ENCODE measurements at regions not wholly inside any gene's neighbourhood (a gene's known extent, or its start where the extent isn't known, plus 50 kb on each side); places are given as distances from the start of the nearest gene placed in this dataset.

GRCh38 chr6:788058-788457 lies 95.1 kb upstream of the EXOC2 start:
- TF ChIP-seq POLR2A (IDR thresholded peaks at IDR 0.05; ENCODE audit: low read depth, low read length) (no peak), POLR2AphosphoS5 (IDR thresholded peaks at IDR 0.05; ENCODE audit: low read depth, low read length) (no peak), TAF1 (IDR thresholded peaks at IDR 0.05; ENCODE audit: low read depth, low read length) (no peak)
